HEK293T (cell line): ENCODE measurements at regions not wholly inside any gene's neighbourhood (a gene's known extent, or its start where the extent isn't known, plus 50 kb on each side); places are given as distances from the start of the nearest gene placed in this dataset.

Experiments
- BHLHE40 ChIP-seq: fragments of 450-650 bp; IDR thresholded peaks from 2 replicates; pipeline ENCODE4 v1.6.1; 2016; ENCODE audit warnings: mild to moderate bottlenecking, moderate library complexity, borderline replicate concordance
- FOXM1 ChIP-seq: fragments of 450-650 bp; IDR thresholded peaks from 2 replicates; pipeline ENCODE4 v1.6.1; 2017; ENCODE audit warnings: mild to moderate bottlenecking, borderline replicate concordance
- PKNOX1 ChIP-seq: fragments of 450-650 bp; IDR thresholded peaks from 2 replicates; pipeline ENCODE4 v1.6.1; 2016
- SUZ12 ChIP-seq: fragments of 450-650 bp; IDR thresholded peaks from 2 replicates; pipeline ENCODE4 v1.6.1; 2016; ENCODE audit warnings: mild to moderate bottlenecking
- TARDBP ChIP-seq: fragments of 450-650 bp; IDR thresholded peaks from 2 replicates; pipeline ENCODE4 v1.6.1; 2016
- ZNF384 ChIP-seq: fragments of 450-650 bp; IDR thresholded peaks from 2 replicates; pipeline ENCODE4 v1.6.1; 2016

- TF ChIP-seq FOXM1 (no peak), PKNOX1 (no peak), ZNF384 (no peak), SUZ12 (no peak), TARDBP (no peak), BHLHE40 (no peak)
Observed at GRCh38 chr9:26296910-26297572, 595.6 kb downstream of the CAAP1 start.
